AML-193 (cell line): ENCODE measurements at regions not wholly inside any gene's neighbourhood (a gene's known extent, or its start where the extent isn't known, plus 50 kb on each side); places are given as distances from the start of the nearest gene placed in this dataset.

Source experiments
- DNase-seq, 2 experiments: peaks; one replicate each; lab custom pipeline; 2025; lab: John Stamatoyannopoulos, UW

- DNase-seq: no peak
These were observed 488.5 kb upstream of the MDFIC2 start for GRCh38 chr3:70800951-70801350.

GRCh38 chr3:70789878-70790277 is 477.4 kb upstream of the MDFIC2 start:
- DNase-seq: no peak

- DNase-seq: no peak
These were observed 468.4 kb upstream of the MDFIC2 start for GRCh38 chr3:70780790-70781189.

GRCh38 chr3:70779296-70779695 is 466.9 kb upstream of the MDFIC2 start:
- DNase-seq: no peak

- no peak for DNase-seq
These were observed 463.6 kb upstream of the MDFIC2 start for GRCh38 chr3:70776081-70776480.

GRCh38 chr3:70775257-70775656 is 462.8 kb upstream of the MDFIC2 start:
- DNase-seq: no peak

GRCh38 chr3:70774641-70775040 is 462.2 kb upstream of the MDFIC2 start:
- no peak for DNase-seq

- DNase-seq: no peak
These were observed 459.1 kb upstream of the MDFIC2 start for GRCh38 chr3:70771426-70772147.

- DNase-seq: no peak
These were observed 458.2 kb upstream of the MDFIC2 start for GRCh38 chr3:70770650-70771049.

GRCh38 chr3:70766301-70766700 is 453.9 kb upstream of the MDFIC2 start:
- DNase-seq: no peak

- no peak for DNase-seq
These were observed 451.5 kb upstream of the MDFIC2 start for GRCh38 chr3:70763894-70764293.

- DNase-seq: no peak
These were observed 445.2 kb upstream of the MDFIC2 start for GRCh38 chr3:70757658-70758057.

- no peak for DNase-seq
These were observed 443.1 kb upstream of the MDFIC2 start for GRCh38 chr3:70755526-70755925.

- no peak for DNase-seq
These were observed 441.9 kb upstream of the MDFIC2 start for GRCh38 chr3:70754314-70754713.

GRCh38 chr3:70753572-70753971 is 441.1 kb upstream of the MDFIC2 start:
- DNase-seq: no peak

GRCh38 chr3:70752051-70752450 is 439.6 kb upstream of the MDFIC2 start:
- DNase-seq: no peak

- DNase-seq: no peak
These were observed 436.7 kb upstream of the MDFIC2 start for GRCh38 chr3:70749122-70749521.

- DNase-seq: no peak
These were observed 436.2 kb upstream of the MDFIC2 start for GRCh38 chr3:70748593-70748992.

GRCh38 chr3:70747847-70748246 is 435.4 kb upstream of the MDFIC2 start:
- no peak for DNase-seq

GRCh38 chr3:70744536-70744935 is 432.1 kb upstream of the MDFIC2 start:
- no peak for DNase-seq

GRCh38 chr3:70743754-70744153 is 431.3 kb upstream of the MDFIC2 start:
- DNase-seq: no peak

GRCh38 chr3:70742081-70742480 is 429.6 kb upstream of the MDFIC2 start:
- no peak for DNase-seq

- no peak for DNase-seq
These were observed 428.4 kb upstream of the MDFIC2 start for GRCh38 chr3:70740872-70741271.

- DNase-seq: no peak
These were observed 427.6 kb upstream of the MDFIC2 start for GRCh38 chr3:70740071-70740470.
